ENCODE measurements at regions not wholly inside any gene's neighbourhood (a gene's known extent, or its start where the extent isn't known, plus 50 kb on each side); places are given as distances from the start of the nearest gene placed in this dataset.

DNA sequence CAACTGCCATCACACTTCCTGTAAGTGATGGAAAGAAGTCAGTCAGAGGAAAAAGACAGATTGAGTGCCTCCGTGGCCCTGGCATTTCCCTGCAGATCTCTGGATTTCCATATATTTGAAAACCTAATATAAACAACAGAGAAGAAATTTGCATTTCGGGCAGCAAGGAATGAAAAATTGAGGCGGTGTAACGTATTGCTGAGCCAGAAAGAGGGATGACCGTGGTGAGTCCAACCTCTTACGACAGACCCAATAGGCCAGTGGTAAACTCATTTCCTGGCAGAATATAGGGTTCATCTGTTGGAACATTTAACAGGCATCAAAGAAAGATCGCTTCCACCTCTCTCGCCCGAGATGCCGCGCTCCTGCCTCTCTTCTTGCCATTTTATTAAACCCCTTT lies 336.5 kb downstream of the MIAT start:
- TF ChIP-seq EZH2phosphoT487 (IDR thresholded peaks at IDR 0.05; ENCODE audit: low read depth) (no peak), CTCF (IDR thresholded peaks at IDR 0.05; ENCODE audit: low read depth, low read length) (no peak)
